ENCODE measurements at regions not wholly inside any gene's neighbourhood (a gene's known extent, or its start where the extent isn't known, plus 50 kb on each side); places are given as distances from the start of the nearest gene placed in this dataset.

DNA sequence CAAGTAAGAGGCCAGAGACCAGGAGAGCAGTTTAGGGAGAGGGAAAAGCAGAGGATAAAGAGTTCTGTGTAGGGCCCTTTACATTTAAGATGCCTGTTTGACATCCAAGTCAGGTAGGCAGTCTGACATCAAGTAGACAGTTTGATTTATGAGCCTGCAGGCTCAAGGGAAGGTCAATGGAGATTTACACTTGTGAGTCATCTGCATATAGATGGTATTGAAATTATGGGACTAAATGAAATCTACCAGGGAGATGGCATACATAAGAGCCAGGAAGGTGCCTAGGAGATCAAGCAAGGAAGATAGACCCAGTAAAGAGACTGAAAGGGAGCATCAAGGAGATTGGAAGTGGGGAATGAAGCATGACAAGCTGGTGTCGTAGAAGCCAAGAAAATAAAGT is 212.4 kb upstream of the PKDCC start:
- no peaks in the 10 kb centered on the region for H3K36me3 ChIP-seq (ENCODE audit: insufficient read depth)
- no peaks in the 10 kb centered on the region for H3K27me3 ChIP-seq (ENCODE audit: insufficient read depth, low read depth)
- no peak overlapping the region for H3K4me2 ChIP-seq
- TF ChIP-seq, protein P1, sequence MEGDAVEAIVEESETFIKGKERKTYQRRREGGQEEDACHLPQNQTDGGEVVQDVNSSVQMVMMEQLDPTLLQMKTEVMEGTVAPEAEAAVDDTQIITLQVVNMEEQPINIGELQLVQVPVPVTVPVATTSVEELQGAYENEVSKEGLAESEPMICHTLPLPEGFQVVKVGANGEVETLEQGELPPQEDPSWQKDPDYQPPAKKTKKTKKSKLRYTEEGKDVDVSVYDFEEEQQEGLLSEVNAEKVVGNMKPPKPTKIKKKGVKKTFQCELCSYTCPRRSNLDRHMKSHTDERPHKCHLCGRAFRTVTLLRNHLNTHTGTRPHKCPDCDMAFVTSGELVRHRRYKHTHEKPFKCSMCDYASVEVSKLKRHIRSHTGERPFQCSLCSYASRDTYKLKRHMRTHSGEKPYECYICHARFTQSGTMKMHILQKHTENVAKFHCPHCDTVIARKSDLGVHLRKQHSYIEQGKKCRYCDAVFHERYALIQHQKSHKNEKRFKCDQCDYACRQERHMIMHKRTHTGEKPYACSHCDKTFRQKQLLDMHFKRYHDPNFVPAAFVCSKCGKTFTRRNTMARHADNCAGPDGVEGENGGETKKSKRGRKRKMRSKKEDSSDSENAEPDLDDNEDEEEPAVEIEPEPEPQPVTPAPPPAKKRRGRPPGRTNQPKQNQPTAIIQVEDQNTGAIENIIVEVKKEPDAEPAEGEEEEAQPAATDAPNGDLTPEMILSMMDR (conservative IDR thresholded peaks at IDR 0.05; ENCODE audit: low read depth, low read length) = no peak
- no peaks in the 10 kb centered on the region for H3K79me2 ChIP-seq (ENCODE audit: insufficient read depth, low read depth)
- H3K4me3 ChIP-seq (IDR thresholded peaks at IDR 0.05; ENCODE audit: insufficient read depth, low read depth, low read length) = no peak overlapping the region
- H3K4me1 ChIP-seq (ENCODE audit: low read depth, poor library complexity, severe bottlenecking) = no peaks in the 10 kb centered on the region
- no peak overlapping the region for H3K9ac ChIP-seq
- no peak overlapping the region for H2AFZ ChIP-seq (ENCODE audit: low read depth)
- no peaks in the 10 kb centered on the region for H4K20me1 ChIP-seq (ENCODE audit: insufficient read depth)
- no peak overlapping the region for H3K27ac ChIP-seq

DNA sequence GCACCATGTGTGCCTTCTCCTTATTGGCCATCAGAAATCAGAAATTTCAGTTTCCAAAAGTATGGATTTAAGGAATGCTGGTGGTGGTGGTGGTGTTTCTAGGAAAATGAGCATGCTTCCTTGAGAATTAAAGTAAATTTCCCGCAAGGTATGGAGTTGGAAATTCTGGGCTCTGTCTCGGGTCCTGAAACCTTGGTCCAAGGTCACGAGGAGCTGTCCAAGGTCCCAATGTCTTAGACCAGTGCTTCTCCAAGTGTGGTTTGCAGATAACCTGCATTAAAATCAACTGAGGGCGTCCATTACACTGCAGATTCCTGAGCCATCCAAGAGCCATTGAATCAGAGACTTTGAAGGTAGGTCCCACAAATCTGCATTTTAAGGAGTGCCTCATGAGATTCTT is 210.9 kb upstream of the PKDCC start:
- Histone ChIP-seq H3K27ac (no peak overlapping the region), H4K20me1 (ENCODE audit: insufficient read depth) (no peaks in the 10 kb centered on the region), H3K79me2 (ENCODE audit: insufficient read depth, low read depth) (no peaks in the 10 kb centered on the region), H3K27me3 (ENCODE audit: insufficient read depth, low read depth) (no peaks in the 10 kb centered on the region), H3K4me1 (ENCODE audit: low read depth, poor library complexity, severe bottlenecking) (peaks cover 5% of the 10 kb centered on the region), H3K4me3 (IDR thresholded peaks at IDR 0.05; ENCODE audit: insufficient read depth, low read depth, low read length) (no peak overlapping the region), H3K9ac (no peak overlapping the region), H3K36me3 (ENCODE audit: insufficient read depth) (no peaks in the 10 kb centered on the region), H3K4me2 (no peak overlapping the region), H2AFZ (ENCODE audit: low read depth) (no peak overlapping the region)
- TF ChIP-seq, protein P1 (conservative IDR thresholded peaks at IDR 0.05; ENCODE audit: low read depth, low read length) = no peak

DNA sequence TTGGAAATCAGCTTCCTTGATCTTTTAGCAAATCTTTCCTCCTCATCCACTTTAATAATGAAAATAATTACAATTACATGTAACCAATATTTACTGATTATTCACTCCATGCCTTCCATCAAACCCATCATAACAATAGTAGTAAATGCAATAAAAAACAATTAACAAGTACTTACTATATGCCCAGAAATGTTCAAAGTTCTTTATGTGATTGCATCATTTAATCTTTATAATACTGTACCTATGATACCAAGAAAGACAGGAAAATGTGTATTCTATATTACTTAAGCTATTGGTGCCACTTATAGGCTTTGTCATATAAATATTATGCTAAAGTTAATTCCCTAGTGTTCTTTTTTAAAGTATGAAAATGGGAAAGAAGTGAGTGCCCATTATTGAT is 210.2 kb upstream of the PKDCC start:
- H3K27ac ChIP-seq = no peak overlapping the region

DNA sequence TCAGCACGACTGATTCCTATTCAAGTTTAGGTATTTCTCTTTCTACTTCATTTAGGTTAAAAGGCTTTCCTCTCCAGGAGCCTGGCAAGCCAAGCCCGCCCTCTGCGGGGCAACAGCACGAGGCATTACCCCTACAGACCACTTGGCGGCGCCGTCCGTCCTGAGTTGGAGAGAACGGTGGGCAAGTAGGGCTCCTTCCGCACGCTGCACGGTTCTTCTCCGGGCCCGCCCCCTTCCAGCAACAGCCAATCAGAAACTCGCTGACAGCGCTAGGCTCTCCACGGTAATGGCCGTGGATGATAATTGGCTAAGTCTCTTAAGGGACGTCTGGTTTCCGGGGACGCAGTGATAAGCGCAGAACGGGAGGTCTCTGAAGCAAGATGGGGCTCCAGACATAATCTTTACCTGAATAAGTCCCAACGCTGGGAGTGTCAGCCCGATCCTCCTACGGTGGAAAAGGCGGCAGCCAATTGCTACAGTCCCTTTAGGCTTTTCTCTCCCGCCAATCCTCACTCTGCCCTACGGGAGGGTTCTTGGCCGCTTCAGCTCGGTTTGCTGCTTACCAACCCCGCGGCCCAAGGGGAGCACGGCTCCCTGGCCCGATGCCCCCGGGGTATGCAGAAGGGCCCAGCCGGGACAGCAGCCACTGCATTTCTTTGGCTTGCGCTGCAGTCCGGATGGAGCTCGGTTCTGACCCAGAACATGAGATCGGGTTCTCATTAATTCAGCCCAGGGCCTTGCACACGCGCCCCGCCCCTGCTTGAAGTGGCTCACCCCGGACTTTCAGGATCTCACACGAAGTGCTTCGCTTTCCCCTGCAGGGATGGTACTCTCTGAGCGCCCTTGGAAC is 206.9 kb upstream of the PKDCC start:
- no peaks in the 10 kb centered on the region for H4K20me1 ChIP-seq (ENCODE audit: insufficient read depth)
- H3K27ac ChIP-seq = peak overlapping the region; percentile 41
- peak overlapping the region; percentile 97 for H3K4me3 ChIP-seq (IDR thresholded peaks at IDR 0.05; ENCODE audit: insufficient read depth, low read depth, low read length)
- peak overlapping the region; percentile 98 for H2AFZ ChIP-seq (ENCODE audit: low read depth)
- H3K36me3 ChIP-seq (ENCODE audit: insufficient read depth) = no peaks in the 10 kb centered on the region
- TF ChIP-seq, protein P1 (conservative IDR thresholded peaks at IDR 0.05; ENCODE audit: low read depth, low read length) = peak; percentile 98
- peak overlapping the region; percentile 63 for H3K9ac ChIP-seq
- H3K4me1 ChIP-seq (ENCODE audit: low read depth, poor library complexity, severe bottlenecking) = peaks cover 8% of the 10 kb centered on the region
- no peaks in the 10 kb centered on the region for H3K27me3 ChIP-seq (ENCODE audit: insufficient read depth, low read depth)
- no peaks in the 10 kb centered on the region for H3K79me2 ChIP-seq (ENCODE audit: insufficient read depth, low read depth)
- peak overlapping the region; percentile 66 for H3K4me2 ChIP-seq

More for the DNA sequence above, 210.2 kb upstream of the PKDCC start:
- Histone ChIP-seq H2AFZ (ENCODE audit: low read depth) (no peak overlapping the region), H3K27me3 (ENCODE audit: insufficient read depth, low read depth) (no peaks in the 10 kb centered on the region), H3K79me2 (ENCODE audit: insufficient read depth, low read depth) (no peaks in the 10 kb centered on the region), H4K20me1 (ENCODE audit: insufficient read depth) (no peaks in the 10 kb centered on the region), H3K9ac (no peak overlapping the region), H3K4me2 (no peak overlapping the region), H3K4me1 (ENCODE audit: low read depth, poor library complexity, severe bottlenecking) (peaks cover 8% of the 10 kb centered on the region), H3K4me3 (IDR thresholded peaks at IDR 0.05; ENCODE audit: insufficient read depth, low read depth, low read length) (no peak overlapping the region), H3K36me3 (ENCODE audit: insufficient read depth) (no peaks in the 10 kb centered on the region)
- TF ChIP-seq, protein P1 (conservative IDR thresholded peaks at IDR 0.05; ENCODE audit: low read depth, low read length) = no peak
